ENCODE measurements at regions not wholly inside any gene's neighbourhood (a gene's known extent, or its start where the extent isn't known, plus 50 kb on each side); places are given as distances from the start of the nearest gene placed in this dataset.

DNA sequence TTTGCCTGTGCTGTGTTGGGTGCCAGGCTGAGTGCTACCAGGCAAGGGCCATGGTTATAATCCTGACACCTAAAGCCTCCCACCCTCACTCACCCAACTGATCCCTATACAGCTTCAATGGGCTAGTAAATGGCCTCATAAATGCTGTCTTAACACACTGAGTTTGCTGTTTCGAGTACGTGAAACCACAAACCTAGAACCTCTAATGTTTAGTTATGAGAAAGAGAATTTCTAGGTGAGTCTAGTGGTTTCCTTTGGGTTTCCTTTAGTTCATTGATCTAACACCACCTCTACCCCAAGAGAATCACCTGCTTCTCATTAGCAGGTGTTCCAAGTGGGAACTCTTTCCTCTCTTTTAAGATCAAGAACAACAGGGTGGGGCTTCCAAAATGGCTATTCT is 172.0 kb downstream of the MC4R start:
- in situ Hi-C loops (cut with MboI; ENCODE audit: low pct_ligation_motif_present in 1 of 4, low pct_unique_long_range_greater_than_20kb in 1 of 4, low sequenced_read_pairs in 3 of 4) (no loop called here), intact Hi-C loops (cut with DNase I; ENCODE audit: low total_unique reads) (no loop called here)
- TF ChIP-seq POLR2A (IDR thresholded peaks at IDR 0.05): no peak
- TF ChIP-seq POLR2AphosphoS5 (IDR thresholded peaks at IDR 0.05): no peak
- TF ChIP-seq EP300 (IDR thresholded peaks at IDR 0.05; ENCODE audit: low read depth): no peak
- TF ChIP-seq CTCF (IDR thresholded peaks at IDR 0.05): no peak
- H3K4me1 ChIP-seq: no peaks in the 10 kb centered on the region
- no peak overlapping the region for H3K27ac ChIP-seq
- H3K36me3 ChIP-seq: no peaks in the 10 kb centered on the region
- WGBS, 2 donors (ENCODE audit: low coverage in 1 of 2): 60 to 87% methylated on average over 1 to 2 of the region's 2 CpGs
- DNase-seq: no peak
- H3K27me3 ChIP-seq: no peaks in the 10 kb centered on the region
- no peak overlapping the region for H3K4me3 ChIP-seq
- H3K9me3 ChIP-seq: no peaks in the 10 kb centered on the region

GRCh38 chr18:60199505-60199904 is 173.1 kb downstream of the MC4R start:
- no peaks in the 10 kb centered on the region for H3K4me1 ChIP-seq
- TF ChIP-seq POLR2AphosphoS5 (IDR thresholded peaks at IDR 0.05): no peak
- no peak for TF ChIP-seq EP300 (IDR thresholded peaks at IDR 0.05; ENCODE audit: low read depth)
- TF ChIP-seq CTCF (IDR thresholded peaks at IDR 0.05): no peak
- TF ChIP-seq POLR2A (IDR thresholded peaks at IDR 0.05): no peak
- H3K4me3 ChIP-seq: no peak overlapping the region
- 56 to 63% methylated on average over 1 of the region's 1 CpG for WGBS, 2 donors (ENCODE audit: low coverage in 1 of 2)
- H3K36me3 ChIP-seq: no peaks in the 10 kb centered on the region
- in situ Hi-C loops (cut with MboI; ENCODE audit: low pct_ligation_motif_present in 1 of 4, low pct_unique_long_range_greater_than_20kb in 1 of 4, low sequenced_read_pairs in 3 of 4): loop anchor here in 1 of 4 donors (25.0 kb wide), 1 partner anchor 112 kb away; no protein-coding TSS in a partner anchor
- DNase-seq: no peak
- no peaks in the 10 kb centered on the region for H3K9me3 ChIP-seq
- intact Hi-C loops (cut with DNase I; ENCODE audit: low total_unique reads): no loop called here
- H3K27ac ChIP-seq: no peak overlapping the region
- H3K27me3 ChIP-seq: no peaks in the 10 kb centered on the region

GRCh38 chr18:60197671-60198462 is 174.7 kb downstream of the MC4R start:
- DNase-seq: no peak
- WGBS, 2 donors (ENCODE audit: low coverage in 1 of 2): 62 to 75% methylated on average over 3 of the region's 3 CpGs

More at GRCh38 chr18:60197671-60198462, 174.7 kb downstream of the MC4R start:
- Histone ChIP-seq H3K36me3 (no peaks in the 10 kb centered on the region), H3K27ac (no peak overlapping the region), H3K4me3 (no peak overlapping the region), H3K4me1 (no peaks in the 10 kb centered on the region), H3K27me3 (no peaks in the 10 kb centered on the region), H3K9me3 (no peaks in the 10 kb centered on the region)
- intact Hi-C loops (cut with DNase I; ENCODE audit: low total_unique reads): no loop called here
- TF ChIP-seq CTCF (IDR thresholded peaks at IDR 0.05) (no peak), POLR2A (IDR thresholded peaks at IDR 0.05) (no peak), EP300 (IDR thresholded peaks at IDR 0.05; ENCODE audit: low read depth) (no peak)
- in situ Hi-C loops (cut with MboI; ENCODE audit: low pct_ligation_motif_present in 1 of 4, low pct_unique_long_range_greater_than_20kb in 1 of 4, low sequenced_read_pairs in 3 of 4): loop anchor here in 1 of 4 donors (25.0 kb wide), 1 partner anchor 111 kb away; no protein-coding TSS in a partner anchor
